ENCODE measurements at regions not wholly inside any gene's neighbourhood (a gene's known extent, or its start where the extent isn't known, plus 50 kb on each side); places are given as distances from the start of the nearest gene placed in this dataset.

GRCh38 chr4:89604951-89605350 is 232.0 kb downstream of the SNCA start:
- no peak for DNase-seq (ENCODE audit: low spot score)
- no peak for TF ChIP-seq CTCF (IDR thresholded peaks at IDR 0.05; ENCODE audit: unreplicated experiment)
- H3K4me3 Mint-ChIP-seq (ENCODE audit: unreplicated experiment), result no peak overlapping the region

GRCh38 chr4:89599026-89599425 is 237.9 kb downstream of the SNCA start:
- no peak for TF ChIP-seq CTCF (IDR thresholded peaks at IDR 0.05; ENCODE audit: unreplicated experiment)
- DNase-seq (ENCODE audit: low spot score), result no peak
- Mint-ChIP-seq H3K4me1 (ENCODE audit: unreplicated experiment) (no peaks in the 10 kb centered on the region), H3K9me3 (ENCODE audit: unreplicated experiment) (no peaks in the 10 kb centered on the region), H3K27ac (ENCODE audit: unreplicated experiment) (no peak overlapping the region), H3K27me3 (ENCODE audit: unreplicated experiment) (no peaks in the 10 kb centered on the region), H3K4me3 (ENCODE audit: unreplicated experiment) (no peak overlapping the region), H3K36me3 (ENCODE audit: low read depth, unreplicated experiment) (no peaks in the 10 kb centered on the region)

More at GRCh38 chr4:89604951-89605350, 232.0 kb downstream of the SNCA start:
- H3K36me3 Mint-ChIP-seq (ENCODE audit: low read depth, unreplicated experiment), result no peaks in the 10 kb centered on the region
- no peaks in the 10 kb centered on the region for H3K9me3 Mint-ChIP-seq (ENCODE audit: unreplicated experiment)
- peaks cover 3% of the 10 kb centered on the region for H3K27me3 Mint-ChIP-seq (ENCODE audit: unreplicated experiment)
- H3K4me1 Mint-ChIP-seq (ENCODE audit: unreplicated experiment), result no peaks in the 10 kb centered on the region
- no peak overlapping the region for H3K27ac Mint-ChIP-seq (ENCODE audit: unreplicated experiment)

DNA sequence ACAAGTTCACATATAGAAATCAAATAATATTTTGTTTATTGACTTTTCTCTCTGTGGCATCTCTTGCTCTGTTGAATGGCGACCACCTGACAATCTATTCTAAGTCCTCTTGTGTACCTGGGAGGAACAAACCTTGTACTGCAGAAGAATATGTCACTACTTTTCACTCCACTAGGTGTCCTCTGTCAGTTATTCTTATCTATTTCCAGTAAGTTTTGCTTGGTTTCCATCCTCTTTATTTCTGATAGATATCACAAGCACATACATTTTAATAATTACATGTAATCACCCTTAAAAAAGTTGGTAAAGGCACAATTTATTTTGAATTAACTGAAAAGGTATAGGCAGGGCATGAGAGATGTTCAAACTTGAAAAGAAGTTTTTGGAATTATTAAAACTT is 238.4 kb downstream of the SNCA start:
- no peaks in the 10 kb centered on the region for H3K4me1 Mint-ChIP-seq (ENCODE audit: unreplicated experiment)
- no peaks in the 10 kb centered on the region for H3K36me3 Mint-ChIP-seq (ENCODE audit: low read depth, unreplicated experiment)
- DNase-seq (ENCODE audit: low spot score), result no peak
- H3K4me3 Mint-ChIP-seq (ENCODE audit: unreplicated experiment), result no peak overlapping the region
- no peaks in the 10 kb centered on the region for H3K27me3 Mint-ChIP-seq (ENCODE audit: unreplicated experiment)
- H3K9me3 Mint-ChIP-seq (ENCODE audit: unreplicated experiment), result no peaks in the 10 kb centered on the region
- H3K27ac Mint-ChIP-seq (ENCODE audit: unreplicated experiment), result no peak overlapping the region
- peak; percentile 53 for TF ChIP-seq CTCF (IDR thresholded peaks at IDR 0.05; ENCODE audit: unreplicated experiment)

- Mint-ChIP-seq H3K36me3 (ENCODE audit: low read depth, unreplicated experiment) (no peaks in the 10 kb centered on the region), H3K4me3 (ENCODE audit: unreplicated experiment) (no peak overlapping the region), H3K4me1 (ENCODE audit: unreplicated experiment) (no peaks in the 10 kb centered on the region), H3K27ac (ENCODE audit: unreplicated experiment) (no peak overlapping the region), H3K27me3 (ENCODE audit: unreplicated experiment) (no peaks in the 10 kb centered on the region), H3K9me3 (ENCODE audit: unreplicated experiment) (no peaks in the 10 kb centered on the region)
- TF ChIP-seq CTCF (IDR thresholded peaks at IDR 0.05; ENCODE audit: unreplicated experiment), result no peak
- DNase-seq (ENCODE audit: low spot score), result no peak
Measured at GRCh38 chr4:89595125-89595789, 241.7 kb downstream of the SNCA start.

DNA sequence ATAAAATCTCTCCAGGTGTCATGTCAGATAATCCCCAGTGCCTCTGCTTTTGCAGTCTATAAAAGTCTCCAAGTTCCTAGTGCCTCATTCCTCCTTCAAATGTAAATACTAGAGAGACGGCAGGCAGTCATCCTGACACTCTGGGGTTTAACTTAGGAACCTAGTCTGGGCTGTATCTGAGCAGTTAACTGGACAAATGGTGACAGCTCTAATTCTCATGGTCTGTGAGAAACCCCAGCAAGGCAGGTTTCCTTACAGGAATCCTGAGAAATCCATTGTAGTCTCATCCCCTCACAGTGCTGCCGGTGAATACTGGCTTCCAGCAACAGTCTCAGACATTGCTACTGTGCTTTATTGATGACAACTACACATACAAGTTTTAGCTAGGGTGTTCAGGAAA is 246.8 kb downstream of the SNCA start:
- H3K36me3 Mint-ChIP-seq (ENCODE audit: low read depth, unreplicated experiment), result no peaks in the 10 kb centered on the region
- H3K27ac Mint-ChIP-seq (ENCODE audit: unreplicated experiment), result no peak overlapping the region
- H3K4me1 Mint-ChIP-seq (ENCODE audit: unreplicated experiment), result no peaks in the 10 kb centered on the region
- no peak for DNase-seq (ENCODE audit: low spot score)
- no peaks in the 10 kb centered on the region for H3K9me3 Mint-ChIP-seq (ENCODE audit: unreplicated experiment)
- TF ChIP-seq CTCF (IDR thresholded peaks at IDR 0.05; ENCODE audit: unreplicated experiment), result no peak
- H3K4me3 Mint-ChIP-seq (ENCODE audit: unreplicated experiment), result no peak overlapping the region
- no peaks in the 10 kb centered on the region for H3K27me3 Mint-ChIP-seq (ENCODE audit: unreplicated experiment)
